ENCODE measurements at regions not wholly inside any gene's neighbourhood (a gene's known extent, or its start where the extent isn't known, plus 50 kb on each side); places are given as distances from the start of the nearest gene placed in this dataset.

DNA sequence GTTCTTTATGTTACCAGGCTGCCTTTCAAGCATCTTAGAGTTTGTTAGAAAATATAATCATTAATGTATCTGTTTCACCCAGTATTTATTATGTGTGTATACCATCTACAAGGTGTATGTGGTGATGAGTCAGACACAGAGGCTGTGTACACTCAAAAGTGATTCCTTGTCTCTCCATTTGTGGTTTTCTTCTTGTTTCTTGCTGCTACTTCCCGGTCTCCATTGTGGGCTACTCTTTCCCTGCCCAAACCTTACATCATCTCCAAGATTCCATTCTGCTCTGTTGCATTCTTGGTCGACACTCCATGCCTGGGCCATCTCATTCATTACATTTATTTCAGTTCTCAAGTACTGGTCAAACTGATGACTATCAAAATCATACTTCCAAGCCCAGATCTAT is 182.2 kb upstream of the STXBP5 start:
- Mint-ChIP-seq H3K36me3 (ENCODE audit: unreplicated experiment) (no peaks in the 10 kb centered on the region), H3K27me3 (ENCODE audit: unreplicated experiment) (no peaks in the 10 kb centered on the region), H3K4me1 (ENCODE audit: low read depth, unreplicated experiment) (no peaks in the 10 kb centered on the region), H3K27ac (ENCODE audit: unreplicated experiment) (no peak overlapping the region), H3K4me3 (ENCODE audit: unreplicated experiment) (no peak overlapping the region), H3K9me3 (ENCODE audit: unreplicated experiment) (no peaks in the 10 kb centered on the region)
- TF ChIP-seq, protein P1, sequence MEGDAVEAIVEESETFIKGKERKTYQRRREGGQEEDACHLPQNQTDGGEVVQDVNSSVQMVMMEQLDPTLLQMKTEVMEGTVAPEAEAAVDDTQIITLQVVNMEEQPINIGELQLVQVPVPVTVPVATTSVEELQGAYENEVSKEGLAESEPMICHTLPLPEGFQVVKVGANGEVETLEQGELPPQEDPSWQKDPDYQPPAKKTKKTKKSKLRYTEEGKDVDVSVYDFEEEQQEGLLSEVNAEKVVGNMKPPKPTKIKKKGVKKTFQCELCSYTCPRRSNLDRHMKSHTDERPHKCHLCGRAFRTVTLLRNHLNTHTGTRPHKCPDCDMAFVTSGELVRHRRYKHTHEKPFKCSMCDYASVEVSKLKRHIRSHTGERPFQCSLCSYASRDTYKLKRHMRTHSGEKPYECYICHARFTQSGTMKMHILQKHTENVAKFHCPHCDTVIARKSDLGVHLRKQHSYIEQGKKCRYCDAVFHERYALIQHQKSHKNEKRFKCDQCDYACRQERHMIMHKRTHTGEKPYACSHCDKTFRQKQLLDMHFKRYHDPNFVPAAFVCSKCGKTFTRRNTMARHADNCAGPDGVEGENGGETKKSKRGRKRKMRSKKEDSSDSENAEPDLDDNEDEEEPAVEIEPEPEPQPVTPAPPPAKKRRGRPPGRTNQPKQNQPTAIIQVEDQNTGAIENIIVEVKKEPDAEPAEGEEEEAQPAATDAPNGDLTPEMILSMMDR (IDR thresholded peaks at IDR 0.05; ENCODE audit: partially characterized antibody, unreplicated experiment), result no peak
- no peak for DNase-seq

DNA sequence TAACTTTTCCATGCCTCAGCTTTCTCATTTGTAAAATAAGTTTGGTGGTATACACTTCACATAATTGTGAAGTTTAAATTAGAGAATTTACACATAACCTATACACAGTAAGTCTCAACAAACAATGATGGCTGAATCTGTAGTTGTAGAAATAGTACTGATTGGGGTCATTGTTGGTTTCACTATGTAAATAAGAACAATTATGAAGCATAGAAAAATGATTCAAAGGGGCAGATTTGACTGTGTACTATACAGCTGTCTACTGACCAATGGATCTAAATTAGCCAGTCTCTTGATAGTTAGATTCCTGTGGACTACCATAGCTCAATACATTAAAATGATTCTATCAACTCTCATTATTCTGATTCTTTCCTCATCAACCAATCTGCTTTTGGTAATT is 181.1 kb upstream of the STXBP5 start:
- TF ChIP-seq, protein P1 (IDR thresholded peaks at IDR 0.05; ENCODE audit: partially characterized antibody, unreplicated experiment), result no peak
- H3K9me3 Mint-ChIP-seq (ENCODE audit: unreplicated experiment), result no peaks in the 10 kb centered on the region
- H3K4me1 Mint-ChIP-seq (ENCODE audit: low read depth, unreplicated experiment), result no peaks in the 10 kb centered on the region
- H3K36me3 Mint-ChIP-seq (ENCODE audit: unreplicated experiment), result no peaks in the 10 kb centered on the region
- no peaks in the 10 kb centered on the region for H3K27me3 Mint-ChIP-seq (ENCODE audit: unreplicated experiment)
- no peak overlapping the region for H3K27ac Mint-ChIP-seq (ENCODE audit: unreplicated experiment)
- H3K4me3 Mint-ChIP-seq (ENCODE audit: unreplicated experiment), result no peak overlapping the region
- no peak for DNase-seq

DNA sequence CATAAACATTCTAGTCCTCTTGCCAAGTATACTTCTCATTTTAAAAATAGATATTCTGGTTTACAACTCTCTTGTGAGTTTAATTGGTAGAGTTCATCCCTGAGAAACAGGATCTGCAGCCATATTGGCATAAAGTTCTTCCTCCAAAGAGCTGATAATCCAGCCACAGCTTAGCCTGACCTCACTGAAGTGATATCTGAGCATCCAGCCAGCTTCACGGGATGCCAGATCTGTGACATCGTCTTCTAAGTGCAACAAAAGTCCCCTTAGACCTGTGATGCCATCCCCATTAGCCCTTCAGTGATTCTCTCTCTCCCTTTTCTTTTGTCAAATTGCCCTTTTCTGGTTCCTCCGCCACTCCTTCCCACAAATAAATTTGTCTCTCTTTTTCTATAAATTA is 180.6 kb upstream of the STXBP5 start:
- H3K27me3 Mint-ChIP-seq (ENCODE audit: unreplicated experiment), result no peaks in the 10 kb centered on the region
- H3K4me1 Mint-ChIP-seq (ENCODE audit: low read depth, unreplicated experiment), result no peaks in the 10 kb centered on the region
- H3K4me3 Mint-ChIP-seq (ENCODE audit: unreplicated experiment), result no peak overlapping the region
- no peaks in the 10 kb centered on the region for H3K36me3 Mint-ChIP-seq (ENCODE audit: unreplicated experiment)
- DNase-seq, result no peak
- TF ChIP-seq, protein P1 (IDR thresholded peaks at IDR 0.05; ENCODE audit: partially characterized antibody, unreplicated experiment), result no peak
- H3K27ac Mint-ChIP-seq (ENCODE audit: unreplicated experiment), result no peak overlapping the region
- no peaks in the 10 kb centered on the region for H3K9me3 Mint-ChIP-seq (ENCODE audit: unreplicated experiment)

DNA sequence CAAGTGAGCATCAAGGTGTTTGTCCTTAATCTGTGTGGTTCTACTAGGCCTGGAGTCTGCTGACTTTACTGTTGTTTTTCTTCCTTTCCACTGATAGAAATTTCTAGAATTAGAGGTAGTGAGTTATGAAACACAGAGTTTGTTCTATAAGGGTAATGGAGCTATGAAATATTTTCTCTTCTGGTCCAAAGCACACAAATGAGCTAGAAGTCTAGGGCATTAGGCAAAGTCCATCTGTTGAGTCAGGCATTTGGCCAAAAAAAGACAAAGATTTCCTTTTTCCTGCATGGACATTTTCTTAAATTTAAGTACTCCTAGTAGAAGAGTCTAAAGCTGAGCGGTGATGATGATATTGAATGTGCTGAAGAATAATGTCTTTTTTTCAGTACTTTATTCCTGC is 174.3 kb upstream of the STXBP5 start:
- DNase-seq, result no peak
- no peaks in the 10 kb centered on the region for H3K27me3 Mint-ChIP-seq (ENCODE audit: unreplicated experiment)
- peaks cover 12% of the 10 kb centered on the region for H3K4me1 Mint-ChIP-seq (ENCODE audit: low read depth, unreplicated experiment)
- no peak overlapping the region for H3K4me3 Mint-ChIP-seq (ENCODE audit: unreplicated experiment)
- no peaks in the 10 kb centered on the region for H3K36me3 Mint-ChIP-seq (ENCODE audit: unreplicated experiment)
- TF ChIP-seq, protein P1 (IDR thresholded peaks at IDR 0.05; ENCODE audit: partially characterized antibody, unreplicated experiment), result no peak
- H3K9me3 Mint-ChIP-seq (ENCODE audit: unreplicated experiment), result peaks cover 1% of the 10 kb centered on the region
- no peak overlapping the region for H3K27ac Mint-ChIP-seq (ENCODE audit: unreplicated experiment)

DNA sequence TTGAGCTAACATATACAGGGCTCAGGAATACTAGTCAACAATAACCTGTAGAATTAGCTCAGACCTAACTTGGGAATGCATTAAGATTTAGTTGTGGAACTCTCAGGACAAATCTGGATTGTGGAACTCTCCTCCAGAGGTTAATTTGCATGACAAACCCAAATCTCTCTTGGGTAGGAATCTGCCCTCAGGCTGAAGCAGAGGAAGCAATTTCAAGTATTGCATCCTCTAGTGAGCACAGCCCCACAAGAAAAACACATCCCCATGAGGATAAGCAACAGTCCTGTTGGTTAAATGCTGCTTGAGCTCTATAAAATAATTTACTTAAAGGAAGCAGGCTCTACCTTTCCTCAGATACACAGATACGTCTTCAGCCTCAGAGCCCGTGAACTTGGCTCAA is 170.9 kb upstream of the STXBP5 start:
- Mint-ChIP-seq H3K9me3 (ENCODE audit: unreplicated experiment) (peaks cover 1% of the 10 kb centered on the region), H3K27ac (ENCODE audit: unreplicated experiment) (no peak overlapping the region), H3K4me1 (ENCODE audit: low read depth, unreplicated experiment) (peaks cover 12% of the 10 kb centered on the region), H3K27me3 (ENCODE audit: unreplicated experiment) (no peaks in the 10 kb centered on the region), H3K4me3 (ENCODE audit: unreplicated experiment) (no peak overlapping the region), H3K36me3 (ENCODE audit: unreplicated experiment) (no peaks in the 10 kb centered on the region)
- TF ChIP-seq, protein P1 (IDR thresholded peaks at IDR 0.05; ENCODE audit: partially characterized antibody, unreplicated experiment), result no peak
- no peak for DNase-seq
